MCF 10A (cell line): ENCODE measurements at regions not wholly inside any gene's neighbourhood (a gene's known extent, or its start where the extent isn't known, plus 50 kb on each side); places are given as distances from the start of the nearest gene placed in this dataset.
"Not testable (repeated sequence)": the region's sequence is repeated elsewhere in the genome, so short reads cannot be mapped to it uniquely, and the experiment has no call there.

Experiments
- BruUV-seq: library from RNA; stranded (reverse); fragments of 400-500 nt; replicated peaks from 2 replicates; lab custom pipeline; 2021; lab: Mats Ljungman, UMichigan
- CTCF ChIA-PET: fragments of 300-600 bp; sonication (Branson Sonifier 250); formaldehyde crosslinking; extraction: SDS; loops from one replicate; lab custom pipeline; 2021; ENCODE audit warnings: antibody characterized with exemption, inconsistent platforms; lab: Yijun Ruan, JAX
- POLR2A ChIA-PET: fragments of 300-600, 350-650 bp; sonication (Branson Sonifier 250); formaldehyde crosslinking; extraction: SDS; loops from one replicate; lab custom pipeline; 2020; ENCODE audit warnings: antibody characterized with exemption, inconsistent platforms; lab: Yijun Ruan, JAX
- DNase-seq: peaks from one replicate; pipeline ENCODE4 v3.0.0-alpha.2; 2018; ENCODE audit not compliant: unreplicated experiment
- H3K27ac Mint-ChIP-seq: one replicate; pipeline ENCODE4 v1.8.0; 2022; ENCODE audit warnings: mild to moderate bottlenecking, low read depth, mixed read lengths; ENCODE audit not compliant: unreplicated experiment
- H3K27me3 Mint-ChIP-seq: one replicate; pipeline ENCODE4 v1.8.0; 2022; ENCODE audit warnings: mixed read lengths; ENCODE audit not compliant: insufficient read depth, unreplicated experiment
- H3K36me3 Mint-ChIP-seq: one replicate; pipeline ENCODE4 v1.8.0; 2022; ENCODE audit warnings: mild to moderate bottlenecking, moderate library complexity, mixed read lengths; ENCODE audit not compliant: insufficient read depth, unreplicated experiment
- H3K4me1 Mint-ChIP-seq: one replicate; pipeline ENCODE4 v1.8.0; 2022; ENCODE audit warnings: mixed read lengths; ENCODE audit not compliant: insufficient read depth, unreplicated experiment
- H3K4me3 Mint-ChIP-seq: one replicate; pipeline ENCODE4 v1.8.0; 2022; ENCODE audit warnings: mild to moderate bottlenecking, moderate library complexity, mixed read lengths; ENCODE audit not compliant: unreplicated experiment
- H3K9me3 Mint-ChIP-seq: one replicate; pipeline ENCODE4 v1.8.0; 2022; ENCODE audit warnings: mixed read lengths; ENCODE audit not compliant: unreplicated experiment
- intact Hi-C: fragments of 100-400 bp; cut with micrococcal nuclease; formaldehyde crosslinking; loops from 2 replicates; pipeline ENCODE4 v1.14.1; 2022
- TF ChIP-seq, protein P1 (sequence below): fragments of 200-600 bp; IDR thresholded peaks from one replicate; pipeline ENCODE4 v1.8.0; 2022; ENCODE audit warnings: antibody characterized with exemption, mild to moderate bottlenecking; ENCODE audit not compliant: unreplicated experiment

DNA sequence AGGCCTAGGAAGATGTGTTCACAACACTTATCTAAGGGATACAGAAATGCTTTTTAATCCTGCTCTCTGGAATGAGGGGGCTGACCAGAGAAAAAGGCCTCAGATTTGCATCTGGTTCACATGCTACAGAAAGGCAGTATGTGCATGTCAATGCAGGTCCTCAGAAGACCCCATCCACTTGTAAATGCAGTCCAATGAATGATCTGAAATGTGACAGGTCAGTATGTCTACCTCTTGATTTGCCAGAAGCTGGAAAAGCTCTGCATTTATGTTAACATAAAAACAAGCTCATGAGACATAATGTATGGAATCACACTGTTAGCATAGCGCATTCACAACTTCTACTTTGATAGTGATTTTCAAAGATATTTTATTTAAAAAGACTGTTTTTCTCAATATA lies 367.4 kb upstream of the CHORDC1 start:
- ChIA-PET CTCF (interaction anchor here (0.6 kb wide), 1 partner anchor 571 kb away, joined by 3 read pairs; no protein-coding TSS in a partner anchor), POLR2A (no interaction called here)
- H3K36me3 Mint-ChIP-seq, result no peaks in the 10 kb centered on the region
- BruUV-seq, result no TSS peak
- H3K4me1 Mint-ChIP-seq, result no peaks in the 10 kb centered on the region
- H3K9me3 Mint-ChIP-seq, result no peaks in the 10 kb centered on the region
- no peaks in the 10 kb centered on the region for H3K27me3 Mint-ChIP-seq
- TF ChIP-seq, protein P1, sequence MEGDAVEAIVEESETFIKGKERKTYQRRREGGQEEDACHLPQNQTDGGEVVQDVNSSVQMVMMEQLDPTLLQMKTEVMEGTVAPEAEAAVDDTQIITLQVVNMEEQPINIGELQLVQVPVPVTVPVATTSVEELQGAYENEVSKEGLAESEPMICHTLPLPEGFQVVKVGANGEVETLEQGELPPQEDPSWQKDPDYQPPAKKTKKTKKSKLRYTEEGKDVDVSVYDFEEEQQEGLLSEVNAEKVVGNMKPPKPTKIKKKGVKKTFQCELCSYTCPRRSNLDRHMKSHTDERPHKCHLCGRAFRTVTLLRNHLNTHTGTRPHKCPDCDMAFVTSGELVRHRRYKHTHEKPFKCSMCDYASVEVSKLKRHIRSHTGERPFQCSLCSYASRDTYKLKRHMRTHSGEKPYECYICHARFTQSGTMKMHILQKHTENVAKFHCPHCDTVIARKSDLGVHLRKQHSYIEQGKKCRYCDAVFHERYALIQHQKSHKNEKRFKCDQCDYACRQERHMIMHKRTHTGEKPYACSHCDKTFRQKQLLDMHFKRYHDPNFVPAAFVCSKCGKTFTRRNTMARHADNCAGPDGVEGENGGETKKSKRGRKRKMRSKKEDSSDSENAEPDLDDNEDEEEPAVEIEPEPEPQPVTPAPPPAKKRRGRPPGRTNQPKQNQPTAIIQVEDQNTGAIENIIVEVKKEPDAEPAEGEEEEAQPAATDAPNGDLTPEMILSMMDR, result no peak
- H3K4me3 Mint-ChIP-seq, result no peak overlapping the region
- no peak for DNase-seq
- no peak overlapping the region for H3K27ac Mint-ChIP-seq
- intact Hi-C loops, result no loop called here

DNA sequence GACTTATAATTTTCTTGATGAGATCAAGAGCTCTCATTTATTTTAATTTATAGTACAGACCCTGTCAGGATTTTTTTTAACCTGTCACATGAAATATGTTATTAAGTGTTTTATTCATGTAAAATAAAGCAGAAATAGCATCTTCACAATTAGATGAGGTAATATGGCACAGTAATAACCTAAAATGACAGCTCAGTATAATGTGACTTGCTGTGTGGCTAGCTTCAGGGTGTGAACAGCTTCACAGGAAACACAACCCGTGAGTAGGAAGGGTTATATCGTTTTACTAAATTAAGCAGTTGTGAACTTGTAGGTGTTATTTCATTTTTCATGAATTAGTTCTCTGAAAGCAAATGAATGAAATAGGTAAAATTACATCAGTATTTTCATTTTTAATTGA lies 366.9 kb upstream of the CHORDC1 start:
- BruUV-seq, result no TSS peak
- no peak for DNase-seq
- CTCF ChIA-PET, result no interaction called here
- Mint-ChIP-seq H3K4me1 (no peaks in the 10 kb centered on the region), H3K36me3 (no peaks in the 10 kb centered on the region), H3K4me3 (no peak overlapping the region), H3K27me3 (no peaks in the 10 kb centered on the region), H3K9me3 (no peaks in the 10 kb centered on the region), H3K27ac (no peak overlapping the region)
- POLR2A ChIA-PET, result no interaction called here
- TF ChIP-seq, protein P1, result no peak
- intact Hi-C loops, result no loop called here

DNA sequence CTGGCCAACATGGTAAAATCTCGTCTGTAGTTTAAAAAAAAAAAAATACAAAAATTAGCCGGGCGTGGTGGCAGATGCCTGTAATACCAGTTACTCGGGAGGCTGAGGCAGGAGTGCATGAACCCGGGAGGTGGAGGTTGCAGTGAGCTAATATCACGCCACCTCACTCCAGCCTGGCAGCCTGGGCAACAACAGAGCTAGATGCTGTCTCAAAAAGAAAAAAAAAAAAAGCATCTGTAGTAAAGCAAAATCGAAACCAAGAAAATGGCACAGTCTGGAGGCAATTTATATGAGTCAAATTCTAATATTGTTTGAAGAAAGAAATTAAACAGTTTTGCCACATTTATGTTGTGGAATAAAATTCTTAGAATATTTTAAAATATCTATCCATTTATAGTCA lies 365.0 kb upstream of the CHORDC1 start:
- CTCF ChIA-PET, result no interaction called here
- BruUV-seq, result no TSS peak

DNA sequence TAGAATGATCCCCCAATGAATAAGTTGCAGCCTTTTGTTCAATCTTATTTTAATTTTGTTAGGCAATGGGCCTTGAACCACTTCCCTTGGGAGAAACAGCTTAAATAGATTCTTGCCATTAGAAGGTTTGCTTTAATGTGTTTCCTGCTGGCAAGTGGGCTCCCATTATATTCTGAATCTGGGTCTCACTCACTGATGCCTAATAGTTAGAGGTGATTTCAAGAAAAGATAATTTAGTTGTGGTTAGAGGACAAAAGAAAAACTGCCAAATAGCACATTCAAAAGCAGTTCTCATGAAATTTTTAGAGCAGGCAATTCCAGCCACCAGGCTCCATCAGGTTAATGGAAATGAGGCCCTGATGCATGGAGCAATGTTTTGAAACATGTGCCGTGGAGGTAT lies 362.6 kb upstream of the CHORDC1 start:
- peaks cover 6% of the 10 kb centered on the region for H3K9me3 Mint-ChIP-seq
- POLR2A ChIA-PET, result no interaction called here
- intact Hi-C loops, result no loop called here
- CTCF ChIA-PET, result no interaction called here
- H3K4me1 Mint-ChIP-seq, result no peaks in the 10 kb centered on the region
- H3K27ac Mint-ChIP-seq, result no peak overlapping the region
- TF ChIP-seq, protein P1, result no peak
- no TSS peak for BruUV-seq
- DNase-seq, result no peak
- H3K27me3 Mint-ChIP-seq, result no peaks in the 10 kb centered on the region
- no peak overlapping the region for H3K4me3 Mint-ChIP-seq
- H3K36me3 Mint-ChIP-seq, result no peaks in the 10 kb centered on the region

More for the DNA sequence above, 365.0 kb upstream of the CHORDC1 start:
- H3K27ac Mint-ChIP-seq, result no peak overlapping the region
- POLR2A ChIA-PET, result interaction anchor here (0.6 kb wide), 1 partner anchor 298 kb away, joined by 3 read pairs; no protein-coding TSS in a partner anchor
- intact Hi-C loops, result no loop called here
- no peaks in the 10 kb centered on the region for H3K36me3 Mint-ChIP-seq
- no peak overlapping the region for H3K4me3 Mint-ChIP-seq
- H3K27me3 Mint-ChIP-seq, result no peaks in the 10 kb centered on the region
- TF ChIP-seq, protein P1, result no peak
- H3K9me3 Mint-ChIP-seq, result no peaks in the 10 kb centered on the region
- DNase-seq, result no peak
- H3K4me1 Mint-ChIP-seq, result no peaks in the 10 kb centered on the region

DNA sequence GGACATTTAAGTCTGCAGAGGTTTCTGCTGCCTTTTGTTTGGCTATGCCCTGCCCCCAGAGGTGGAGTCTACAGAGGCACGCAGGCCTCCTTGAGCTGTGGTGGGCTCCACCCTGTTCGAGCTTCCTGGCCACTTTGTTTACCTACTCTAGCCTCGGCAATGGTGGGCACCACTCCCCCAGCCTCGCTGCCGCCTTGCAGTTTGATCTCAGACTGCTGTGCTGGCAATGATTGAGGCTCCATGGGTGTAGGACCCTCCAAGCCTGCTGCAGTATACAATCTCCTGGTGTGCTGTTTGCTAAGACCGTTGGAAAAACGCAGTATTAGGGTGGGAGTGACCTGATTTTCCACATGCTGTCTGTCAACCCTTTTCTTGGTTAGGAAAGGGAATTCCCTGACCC lies 360.1 kb upstream of the CHORDC1 start:
- BruUV-seq, H3K9me3 Mint-ChIP-seq, H3K27ac Mint-ChIP-seq, intact Hi-C loops, DNase-seq, H3K4me1 Mint-ChIP-seq, H3K4me3 Mint-ChIP-seq, H3K36me3 Mint-ChIP-seq, CTCF ChIA-PET, POLR2A ChIA-PET, H3K27me3 Mint-ChIP-seq: not testable (repeated sequence)
